GM12878 (cell line): ENCODE measurements at regions not wholly inside any gene's neighbourhood (a gene's known extent, or its start where the extent isn't known, plus 50 kb on each side); places are given as distances from the start of the nearest gene placed in this dataset.

Experiments
- ATAC-seq: fragments of 200-7000 bp; cut with Tn5 transposase; 3 replicates; pipeline ENCODE4 v1.9.1; 2020; ENCODE audit warnings: mild to moderate bottlenecking, moderate library complexity
- BruUV-seq: library from RNA; stranded (reverse); fragments of 400-500 nt; replicated peaks from 2 replicates; lab custom pipeline; 2021; lab: Mats Ljungman, UMichigan
- CTCF ChIA-PET: fragments of 300-600 bp; sonication (Branson Sonifier 250); formaldehyde crosslinking; extraction: SDS; loops from one replicate; lab custom pipeline; 2021; ENCODE audit warnings: inconsistent platforms; lab: Yijun Ruan, JAX
- POLR2A ChIA-PET: fragments of 350-600 bp; formaldehyde crosslinking; extraction: SDS; loops from one replicate; lab custom pipeline; 2021; ENCODE audit warnings: inconsistent platforms; lab: Charles Lee
- RAD21 ChIA-PET: fragments of 300-600 bp; sonication (Branson Sonifier 250); formaldehyde crosslinking; loops from one replicate; lab custom pipeline; 2023; ENCODE audit warnings: antibody characterized with exemption; ENCODE audit not compliant: unreplicated experiment; lab: Charles Lee
- SMC1A ChIA-PET: fragments of 300-600 bp; sonication (Branson Sonifier 250); formaldehyde crosslinking; loops from one replicate; lab custom pipeline; 2023; ENCODE audit not compliant: unreplicated experiment, uncharacterized antibody; lab: Charles Lee
- DNase-seq: peaks from one replicate; pipeline ENCODE4 v3.0.0-alpha.2; 2011; ENCODE audit warnings: low read depth, low spot score
- FAIRE-seq: peaks from 3 replicates; lab custom pipeline; 2011; peaks lifted over from hg19 to GRCh38; lab: Jason Lieb, UNC
- H2AFZ ChIP-seq: 2 replicates; pipeline ENCODE4 v1.6.0; 2011; ENCODE audit warnings: low read depth, low read length, control low read depth; ENCODE audit not compliant: control insufficient read depth
- H3K27ac ChIP-seq: 2 replicates; pipeline ENCODE4 v1.5.1; 2011; ENCODE audit warnings: control low read depth; ENCODE audit not compliant: control insufficient read depth, insufficient read depth
- H3K27me3 ChIP-seq, 2 experiments: replicated peaks in 1 of 2; 2 replicates each; pipeline versions ENCODE4 v1.6.0 to v1.6.1; 2011; ENCODE audit warnings: low read length in 1 of 2; ENCODE audit not compliant: control insufficient read depth in 2 of 2, insufficient read depth in 2 of 2
- H3K36me3 ChIP-seq, 2 experiments: 2 replicates each; pipeline ENCODE4 v1.5.1; 2011; ENCODE audit warnings: low read length in 1 of 2; ENCODE audit not compliant: control insufficient read depth in 2 of 2, insufficient read depth in 2 of 2
- H3K4me1 ChIP-seq: 2 replicates; pipeline ENCODE4 v1.6.1; 2011; ENCODE audit warnings: mild to moderate bottlenecking, low read length, moderate library complexity, mixed read lengths; ENCODE audit not compliant: control insufficient read depth, insufficient read depth
- H3K4me2 ChIP-seq: 2 replicates; pipeline ENCODE4 v1.6.0; 2011; ENCODE audit warnings: control low read depth; ENCODE audit not compliant: control insufficient read depth, insufficient read depth
- H3K4me3 ChIP-seq: fragments of 200-600 bp; sonication (generic); 2 replicates; pipeline ENCODE4 v1.5.1; 2016
- H3K79me2 ChIP-seq: 2 replicates; pipeline ENCODE4 v1.6.0; 2011; ENCODE audit warnings: low read length; ENCODE audit not compliant: control insufficient read depth, insufficient read depth
- H3K9ac ChIP-seq: 2 replicates; pipeline ENCODE4 v1.8.0; 2011; ENCODE audit warnings: low read length, control low read depth, mixed read lengths; ENCODE audit not compliant: control insufficient read depth, insufficient read depth
- H3K9me3 ChIP-seq: replicated peaks from 3 replicates; pipeline ENCODE4 v1.5.1; 2011; ENCODE audit warnings: mild to moderate bottlenecking, low read length; ENCODE audit not compliant: control insufficient read depth, insufficient read depth
- H4K20me1 ChIP-seq: 2 replicates; pipeline ENCODE4 v1.6.0; 2011; ENCODE audit not compliant: control insufficient read depth, insufficient read depth
- ASH2L ChIP-seq: fragments of 300-600, 200-600 bp; sonication (generic); IDR thresholded peaks from 2 replicates; pipeline ENCODE4 v1.6.1; 2017; ENCODE audit warnings: low read depth, mild to moderate bottlenecking, borderline replicate concordance
- BCL11A ChIP-seq: IDR thresholded peaks from 2 replicates; pipeline ENCODE4 v1.6.1; 2011; ENCODE audit warnings: low read depth, low read length
- CEBPB ChIP-seq, 2 experiments: fragments of 150-350 bp in 1 of 2; IDR thresholded peaks; 2 replicates each; pipeline ENCODE4 v1.6.1; 2012 to 2014; ENCODE audit warnings: low read depth in 2 of 2, low read length in 2 of 2, borderline replicate concordance in 1 of 2, inconsistent platforms in 1 of 2
- EP300 ChIP-seq, 2 experiments: fragments of 150-350 bp in 1 of 2; IDR thresholded peaks; 2 replicates each; pipeline ENCODE4 v1.6.1; 2011 to 2012; ENCODE audit warnings: low read depth in 2 of 2, low read length in 2 of 2, borderline replicate concordance in 1 of 2, improper control_type of control experiment in 1 of 2, inconsistent platforms in 1 of 2; ENCODE audit not compliant: control insufficient read depth in 1 of 2
- ESRRA ChIP-seq: IDR thresholded peaks from 2 replicates; pipeline ENCODE4 v1.6.1; 2012; ENCODE audit warnings: mild to moderate bottlenecking, low read length, improper control_type of control experiment
- KAT2A ChIP-seq: conservative IDR thresholded peaks from 2 replicates; pipeline ENCODE4 v1.6.1; 2011; ENCODE audit warnings: low read depth, low read length; ENCODE audit not compliant: control insufficient read depth
- KLF5 ChIP-seq: fragments of 450-650 bp; IDR thresholded peaks from 2 replicates; pipeline ENCODE4 v1.6.1; 2014; ENCODE audit warnings: mild to moderate bottlenecking; ENCODE audit not compliant: partially characterized antibody
- MYC ChIP-seq: IDR thresholded peaks from 2 replicates; pipeline ENCODE4 v1.6.1; 2011; ENCODE audit warnings: mild to moderate bottlenecking, low read length, moderate library complexity, inconsistent platforms; ENCODE audit not compliant: insufficient read depth, insufficient replicate concordance, insufficient read length, severe bottlenecking
- NFIC ChIP-seq: IDR thresholded peaks from 2 replicates; pipeline ENCODE4 v1.6.1; 2012; ENCODE audit warnings: low read depth, mild to moderate bottlenecking, inconsistent platforms, low read length, moderate library complexity
- NFXL1 ChIP-seq: fragments of 450-650 bp; IDR thresholded peaks from 2 replicates; pipeline ENCODE4 v1.6.1; 2017; ENCODE audit warnings: antibody characterized with exemption, mild to moderate bottlenecking, borderline replicate concordance
- NFYA ChIP-seq: IDR thresholded peaks from 2 replicates; pipeline ENCODE4 v1.6.1; 2011; ENCODE audit warnings: low read depth, mild to moderate bottlenecking, low read length, improper control_type of control experiment, borderline replicate concordance
- NFYB ChIP-seq: IDR thresholded peaks from 2 replicates; pipeline ENCODE4 v1.6.1; 2011; ENCODE audit warnings: low read depth, mild to moderate bottlenecking, low read length, improper control_type of control experiment, moderate library complexity; ENCODE audit not compliant: insufficient read depth
- POU2F2 ChIP-seq: IDR thresholded peaks from 3 replicates; pipeline ENCODE4 v1.6.1; 2011; ENCODE audit warnings: low read depth, mild to moderate bottlenecking, low read length, borderline replicate concordance
- TCF3 ChIP-seq: IDR thresholded peaks from 2 replicates; pipeline ENCODE4 v1.6.1; 2012; ENCODE audit warnings: low read depth, mild to moderate bottlenecking, low read length, borderline replicate concordance; ENCODE audit not compliant: insufficient read depth
- ZBTB11 ChIP-seq: fragments of 450-650 bp; formaldehyde crosslinking; IDR thresholded peaks from 2 replicates; pipeline ENCODE4 v1.5.0; 2022; ENCODE audit warnings: mild to moderate bottlenecking, missing genetic modification characterization
- ZBTB4 ChIP-seq: fragments of 450-650 bp; formaldehyde crosslinking; IDR thresholded peaks from 2 replicates; pipeline ENCODE4 v1.4.0; 2022; ENCODE audit warnings: mild to moderate bottlenecking, moderate library complexity
- ZNF217 ChIP-seq: fragments of 450-650 bp; IDR thresholded peaks from 2 replicates; pipeline ENCODE4 v1.6.1; 2017; ENCODE audit warnings: antibody characterized with exemption, mild to moderate bottlenecking
- WGBS: methylation state at CpG from one replicate; pipeline ENCODE4 v1.1.6; 2016; ENCODE audit warnings: low lambda C conversion rate; ENCODE audit not compliant: insufficient replicate concordance, insufficient coverage; ENCODE audit errors: missing lambda C conversion rate; 5-methylcytosine and 5-hydroxymethylcytosine counted together
- in situ Hi-C: fragments of 300-500 bp; cut with MboI; formaldehyde crosslinking; loops from 9 replicates; pipeline ENCODE4 v1.14.3; 2018; ENCODE audit warnings: mixed read lengths
- intact Hi-C: fragments of 100-400 bp; cut with micrococcal nuclease; formaldehyde crosslinking; loops from one replicate; pipeline ENCODE4 v1.14.2; 2022; ENCODE audit not compliant: unreplicated experiment
- TF ChIP-seq, protein P1 (sequence below): IDR thresholded peaks from 2 replicates; pipeline ENCODE4 v1.6.1; 2012; ENCODE audit warnings: low read depth, low read length, improper control_type of control experiment

- ATAC-seq (no peak), FAIRE-seq (no peak), DNase-seq (no peak)
- Histone ChIP-seq H3K36me3 (no peaks in the 10 kb centered on the region), H4K20me1 (no peaks in the 10 kb centered on the region), H3K79me2 (no peaks in the 10 kb centered on the region), H3K4me3 (no peak overlapping the region), H3K4me2 (no peak overlapping the region), H2AFZ (no peak overlapping the region), H3K27me3 (no peaks in the 10 kb centered on the region), H3K4me1 (no peaks in the 10 kb centered on the region), H3K9me3 (no peaks in the 10 kb centered on the region), H3K9ac (no peak overlapping the region), H3K27ac (no peak overlapping the region)
- intact Hi-C loops (no loop called here), in situ Hi-C loops (no loop called here)
- ChIA-PET CTCF (no interaction called here), RAD21 (no interaction called here), POLR2A (no interaction called here), SMC1A (no interaction called here)
- BruUV-seq, result no TSS peak
- WGBS, result 18% methylated on average over 5 of the region's 5 CpGs
- TF ChIP-seq ESRRA (no peak), NFXL1 (no peak), BCL11A (no peak), NFYA (no peak), MYC (no peak), ZBTB11 (CRISPR knock-in tag) (no peak), NFYB (no peak), ZBTB4 (CRISPR knock-in tag) (no peak), CEBPB (IDR thresholded peaks at IDR 0.05; ENCODE audit: borderline replicate concordance in 1 of 2, low read depth in 2 of 2, low read length in 2 of 2) (no peak), KLF5 (no peak), ZNF217 (no peak), NFIC (no peak), EP300 (IDR thresholded peaks at IDR 0.05; ENCODE audit: borderline replicate concordance in 1 of 2, control insufficient read depth in 1 of 2, low read depth in 2 of 2, low read length in 2 of 2) (no peak), POU2F2 (no peak), ASH2L (no peak), KAT2A (no peak), TCF3 (no peak)
- TF ChIP-seq, protein P1, sequence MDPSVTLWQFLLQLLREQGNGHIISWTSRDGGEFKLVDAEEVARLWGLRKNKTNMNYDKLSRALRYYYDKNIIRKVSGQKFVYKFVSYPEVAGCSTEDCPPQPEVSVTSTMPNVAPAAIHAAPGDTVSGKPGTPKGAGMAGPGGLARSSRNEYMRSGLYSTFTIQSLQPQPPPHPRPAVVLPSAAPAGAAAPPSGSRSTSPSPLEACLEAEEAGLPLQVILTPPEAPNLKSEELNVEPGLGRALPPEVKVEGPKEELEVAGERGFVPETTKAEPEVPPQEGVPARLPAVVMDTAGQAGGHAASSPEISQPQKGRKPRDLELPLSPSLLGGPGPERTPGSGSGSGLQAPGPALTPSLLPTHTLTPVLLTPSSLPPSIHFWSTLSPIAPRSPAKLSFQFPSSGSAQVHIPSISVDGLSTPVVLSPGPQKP, result no peak
Observed at GRCh38 chr5:145446412-145446811, 388.7 kb downstream of the PRELID2 start.
